GM12873 (cell line): ENCODE measurements at regions not wholly inside any gene's neighbourhood (a gene's known extent, or its start where the extent isn't known, plus 50 kb on each side); places are given as distances from the start of the nearest gene placed in this dataset.

Experiments
- TF ChIP-seq, protein P1 (sequence below): IDR thresholded peaks from 2 replicates; pipeline ENCODE4 v1.5.1; 2012; ENCODE audit warnings: low read depth, mild to moderate bottlenecking, moderate library complexity, low read length, control low read depth; ENCODE audit not compliant: insufficient read depth; ENCODE audit errors: missing control alignments

DNA sequence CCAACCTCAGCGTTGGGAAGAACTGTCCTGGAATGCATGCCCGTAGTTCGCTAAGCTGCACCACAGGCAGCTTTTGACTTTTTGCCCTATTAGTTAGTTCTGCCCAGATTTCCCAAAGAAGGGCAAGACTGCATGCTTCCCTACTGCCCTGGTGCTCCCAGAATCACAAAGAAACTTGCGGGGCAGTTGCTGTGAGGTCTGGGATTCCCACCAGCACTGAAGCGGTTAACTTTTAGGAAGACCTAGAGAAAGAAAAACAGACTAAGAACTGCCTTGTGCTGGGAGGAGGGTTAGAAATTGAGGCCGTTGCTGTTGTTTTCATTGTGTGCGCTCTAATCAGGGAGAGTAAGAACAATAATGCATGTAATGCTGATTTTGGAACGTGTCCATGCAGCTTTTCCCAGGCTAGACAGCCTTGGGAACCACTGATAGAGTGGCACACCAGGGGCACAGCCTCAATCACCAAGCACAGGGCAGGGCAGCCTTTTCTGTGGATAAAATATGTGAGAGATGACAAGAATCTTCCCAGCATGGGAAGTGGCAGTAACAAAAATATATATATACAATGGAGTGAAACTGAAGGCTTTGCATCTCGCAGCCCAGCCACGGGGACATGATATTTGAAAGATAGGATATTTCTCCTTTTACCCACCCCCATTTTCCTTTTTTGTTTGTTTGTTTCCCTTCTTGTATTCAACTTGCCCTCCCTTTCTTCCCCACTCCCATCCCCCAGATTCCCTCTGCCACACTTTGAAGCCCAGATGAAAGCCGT lies 137.7 kb upstream of the HEY2 start:
- TF ChIP-seq, protein P1, sequence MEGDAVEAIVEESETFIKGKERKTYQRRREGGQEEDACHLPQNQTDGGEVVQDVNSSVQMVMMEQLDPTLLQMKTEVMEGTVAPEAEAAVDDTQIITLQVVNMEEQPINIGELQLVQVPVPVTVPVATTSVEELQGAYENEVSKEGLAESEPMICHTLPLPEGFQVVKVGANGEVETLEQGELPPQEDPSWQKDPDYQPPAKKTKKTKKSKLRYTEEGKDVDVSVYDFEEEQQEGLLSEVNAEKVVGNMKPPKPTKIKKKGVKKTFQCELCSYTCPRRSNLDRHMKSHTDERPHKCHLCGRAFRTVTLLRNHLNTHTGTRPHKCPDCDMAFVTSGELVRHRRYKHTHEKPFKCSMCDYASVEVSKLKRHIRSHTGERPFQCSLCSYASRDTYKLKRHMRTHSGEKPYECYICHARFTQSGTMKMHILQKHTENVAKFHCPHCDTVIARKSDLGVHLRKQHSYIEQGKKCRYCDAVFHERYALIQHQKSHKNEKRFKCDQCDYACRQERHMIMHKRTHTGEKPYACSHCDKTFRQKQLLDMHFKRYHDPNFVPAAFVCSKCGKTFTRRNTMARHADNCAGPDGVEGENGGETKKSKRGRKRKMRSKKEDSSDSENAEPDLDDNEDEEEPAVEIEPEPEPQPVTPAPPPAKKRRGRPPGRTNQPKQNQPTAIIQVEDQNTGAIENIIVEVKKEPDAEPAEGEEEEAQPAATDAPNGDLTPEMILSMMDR: no peak

DNA sequence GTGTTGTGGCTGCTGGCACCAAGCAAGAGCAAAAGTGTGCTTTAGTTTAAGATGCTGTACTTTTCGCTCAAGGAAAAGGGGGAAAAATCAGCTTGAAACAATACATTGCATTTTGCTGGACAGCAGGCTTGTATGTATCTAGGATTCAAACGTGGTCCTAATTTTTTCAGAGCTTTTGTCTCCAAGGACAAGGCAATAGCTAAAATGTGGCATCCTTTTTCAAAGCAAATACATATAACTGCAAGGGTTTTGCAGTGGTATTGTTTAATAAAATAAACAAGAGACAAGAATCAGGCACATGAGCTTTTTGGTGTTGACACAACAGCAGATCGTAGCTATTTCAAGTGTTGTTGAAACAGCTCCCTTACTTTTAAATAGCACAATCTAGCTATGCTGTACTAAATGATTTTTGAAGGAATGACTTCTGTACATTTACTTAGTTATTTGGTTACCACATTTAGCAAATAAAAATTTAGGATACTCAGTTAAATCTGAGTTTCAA lies 137.0 kb upstream of the HEY2 start:
- TF ChIP-seq, protein P1: no peak

DNA sequence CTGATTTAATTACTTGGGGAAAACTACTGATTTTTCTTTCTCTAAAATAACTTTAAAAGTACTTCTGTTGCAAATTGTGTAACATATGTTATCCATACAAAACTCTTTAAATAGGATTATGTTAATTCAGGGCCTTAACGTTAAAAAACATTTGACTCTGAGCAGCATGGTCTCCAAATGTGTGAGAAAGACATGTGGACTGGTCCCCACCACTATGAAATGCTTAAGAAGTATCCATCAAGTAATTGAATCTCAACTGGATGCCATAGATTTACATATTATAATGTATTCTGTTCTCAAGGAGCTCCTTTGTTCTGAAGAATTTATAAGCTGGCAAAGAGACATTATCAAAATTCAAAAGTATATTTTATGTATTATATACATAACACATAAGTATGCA lies 130.8 kb upstream of the HEY2 start:
- TF ChIP-seq, protein P1: no peak

DNA sequence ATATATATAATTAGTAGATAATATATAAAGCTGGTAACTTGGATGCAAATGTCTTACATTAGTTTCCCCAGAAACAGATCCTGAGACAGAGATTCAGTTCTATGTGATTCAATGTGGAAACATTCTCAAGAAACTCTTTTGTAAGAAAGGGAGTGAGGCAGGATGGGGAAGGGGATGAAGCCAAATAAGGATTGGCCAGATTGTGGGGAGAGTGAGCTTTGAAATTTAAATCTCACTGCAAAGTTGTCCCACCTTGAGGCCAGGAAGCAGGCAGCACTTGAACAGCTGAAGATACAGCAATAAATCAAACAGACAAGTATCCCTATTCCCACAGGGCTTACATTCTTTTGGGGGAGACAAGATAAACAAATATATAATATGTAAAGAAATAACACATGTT lies 126.3 kb upstream of the HEY2 start:
- TF ChIP-seq, protein P1: no peak

DNA sequence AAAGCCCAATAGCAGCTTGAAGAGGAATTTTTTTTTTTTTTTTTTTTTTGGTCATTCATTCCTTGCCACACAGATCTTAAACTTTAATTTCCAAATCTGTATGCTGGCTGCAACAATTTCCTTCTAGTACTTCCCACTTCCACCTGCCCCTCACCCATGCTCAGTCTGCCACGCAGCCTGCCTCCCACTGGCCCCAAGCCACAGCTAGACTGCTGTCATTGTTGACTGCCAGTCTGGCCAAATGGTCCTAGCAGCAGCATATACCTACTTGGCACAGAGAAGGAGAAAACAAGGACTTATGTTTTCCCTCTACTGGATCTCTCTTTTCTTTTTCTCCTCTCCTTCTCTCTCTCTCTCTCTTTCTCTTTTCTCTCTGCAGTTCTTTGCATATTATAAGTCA lies 118.3 kb upstream of the HEY2 start:
- TF ChIP-seq, protein P1: no peak

DNA sequence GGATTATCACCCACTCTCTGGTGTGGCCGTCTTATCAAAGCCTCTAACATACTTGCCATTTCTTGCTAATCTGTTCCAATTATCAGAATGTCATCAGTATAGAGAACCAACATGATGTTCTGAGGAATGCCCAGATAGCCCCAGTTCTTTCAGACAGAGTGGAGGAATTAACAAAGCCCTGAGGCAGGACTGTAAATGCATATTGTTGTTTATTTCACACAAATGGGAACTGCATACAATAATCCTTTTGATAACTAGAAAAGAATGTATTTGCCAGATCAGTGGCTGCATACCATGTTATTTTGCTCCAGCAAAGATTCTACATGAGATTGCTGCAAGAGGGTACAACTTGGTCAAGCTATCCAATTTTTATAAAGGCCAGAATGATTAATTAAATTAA lies 112.8 kb upstream of the HEY2 start:
- TF ChIP-seq, protein P1: no peak

DNA sequence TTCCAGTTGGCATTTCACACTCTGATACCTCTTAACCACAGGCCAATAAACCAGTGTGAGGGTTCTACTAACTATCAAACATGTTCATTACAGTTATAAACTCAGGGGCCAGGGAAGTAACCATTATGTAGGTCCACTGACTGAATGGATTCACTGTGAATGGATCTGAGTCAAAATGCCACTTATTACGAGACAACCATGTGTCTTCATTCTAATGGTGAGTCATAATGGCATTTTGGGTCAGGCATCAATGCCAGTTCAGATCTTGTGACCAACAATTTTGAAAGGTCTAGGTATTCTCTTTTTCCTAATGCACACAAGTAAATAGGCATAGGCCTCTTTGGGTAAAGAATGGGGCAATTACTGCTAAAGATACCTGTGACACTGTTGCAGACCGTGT lies 112.2 kb upstream of the HEY2 start:
- TF ChIP-seq, protein P1: no peak
